GM23338 (cell line): ENCODE measurements at regions not wholly inside any gene's neighbourhood (a gene's known extent, or its start where the extent isn't known, plus 50 kb on each side); places are given as distances from the start of the nearest gene placed in this dataset.

Experiments
- CREB1 ChIP-seq: fragments of 250-450 bp; sonication (Bioruptor Pico); IDR thresholded peaks from 2 replicates; pipeline ENCODE4 v1.5.0; 2020; ENCODE audit warnings: low read depth, mild to moderate bottlenecking, moderate library complexity
- ETS1 ChIP-seq: IDR thresholded peaks from 2 replicates; pipeline ENCODE4 v1.6.1; 2016; ENCODE audit warnings: antibody characterized with exemption
- EZH2 ChIP-seq: fragments of 200-600 bp; sonication (generic); IDR thresholded peaks from one replicate; pipeline ENCODE4 v1.8.0; 2017; ENCODE audit warnings: antibody characterized with exemption, mild to moderate bottlenecking, low read depth; ENCODE audit not compliant: unreplicated experiment
- EZH2phosphoT487 ChIP-seq: fragments of 200-600 bp; sonication (generic); IDR thresholded peaks from one replicate; pipeline ENCODE4 v1.8.1; 2018; ENCODE audit warnings: antibody characterized with exemption; ENCODE audit not compliant: unreplicated experiment
- JUNB ChIP-seq: IDR thresholded peaks from one replicate; pipeline ENCODE4 v1.6.1; 2016; ENCODE audit warnings: antibody characterized with exemption; ENCODE audit not compliant: unreplicated experiment
- NANOG ChIP-seq: IDR thresholded peaks from 2 replicates; pipeline ENCODE4 v1.6.1; 2016; ENCODE audit warnings: antibody characterized with exemption, borderline replicate concordance
- POLR2AphosphoS5 ChIP-seq: IDR thresholded peaks from 2 replicates; pipeline ENCODE4 v1.6.1; 2016; ENCODE audit warnings: antibody characterized with exemption, low read depth
- REST ChIP-seq: IDR thresholded peaks from one replicate; pipeline ENCODE4 v1.6.1; 2018; ENCODE audit warnings: antibody characterized with exemption; ENCODE audit not compliant: unreplicated experiment
- STAT1 ChIP-seq: IDR thresholded peaks from one replicate; pipeline ENCODE4 v1.6.1; 2016; ENCODE audit warnings: antibody characterized with exemption; ENCODE audit not compliant: unreplicated experiment
- ZNF114 ChIP-seq: fragments of 250-450 bp; sonication (Bioruptor Pico); IDR thresholded peaks from 2 replicates; pipeline ENCODE4 v1.5.0; 2020; ENCODE audit warnings: mild to moderate bottlenecking, moderate library complexity
- ZNF331 ChIP-seq: fragments of 250-450 bp; sonication (Bioruptor Pico); IDR thresholded peaks from 2 replicates; pipeline ENCODE4 v1.5.0; 2020; ENCODE audit warnings: low read depth, mild to moderate bottlenecking, moderate library complexity
- ZNF462 ChIP-seq: fragments of 250-450 bp; sonication (Bioruptor Pico); IDR thresholded peaks from 2 replicates; pipeline ENCODE4 v1.5.0; 2020; ENCODE audit warnings: mild to moderate bottlenecking, moderate library complexity
- TF ChIP-seq, protein P1 (sequence below), 2 experiments: fragments of 200-600 bp in 1 of 2; sonication (generic) in 1 of 2; conservative IDR thresholded peaks; 2 replicates each; pipeline versions ENCODE4 v1.5.1 to v1.6.1; 2016 to 2017; ENCODE audit warnings: antibody characterized with exemption in 2 of 2, low read depth in 2 of 2, mild to moderate bottlenecking in 2 of 2, moderate library complexity in 1 of 2

GRCh38 chr7:112638675-112639400, 151.4 kb downstream of the TMEM168 start:
- TF ChIP-seq ETS1 (no peak), POLR2AphosphoS5 (no peak), EZH2phosphoT487 (no peak), EZH2 (no peak), JUNB (no peak), REST (no peak), CREB1 (CRISPR knock-in tag) (no peak), ZNF114 (CRISPR knock-in tag) (no peak), ZNF462 (CRISPR knock-in tag) (no peak), STAT1 (no peak), NANOG (no peak), ZNF331 (no peak)
- TF ChIP-seq, protein P1, sequence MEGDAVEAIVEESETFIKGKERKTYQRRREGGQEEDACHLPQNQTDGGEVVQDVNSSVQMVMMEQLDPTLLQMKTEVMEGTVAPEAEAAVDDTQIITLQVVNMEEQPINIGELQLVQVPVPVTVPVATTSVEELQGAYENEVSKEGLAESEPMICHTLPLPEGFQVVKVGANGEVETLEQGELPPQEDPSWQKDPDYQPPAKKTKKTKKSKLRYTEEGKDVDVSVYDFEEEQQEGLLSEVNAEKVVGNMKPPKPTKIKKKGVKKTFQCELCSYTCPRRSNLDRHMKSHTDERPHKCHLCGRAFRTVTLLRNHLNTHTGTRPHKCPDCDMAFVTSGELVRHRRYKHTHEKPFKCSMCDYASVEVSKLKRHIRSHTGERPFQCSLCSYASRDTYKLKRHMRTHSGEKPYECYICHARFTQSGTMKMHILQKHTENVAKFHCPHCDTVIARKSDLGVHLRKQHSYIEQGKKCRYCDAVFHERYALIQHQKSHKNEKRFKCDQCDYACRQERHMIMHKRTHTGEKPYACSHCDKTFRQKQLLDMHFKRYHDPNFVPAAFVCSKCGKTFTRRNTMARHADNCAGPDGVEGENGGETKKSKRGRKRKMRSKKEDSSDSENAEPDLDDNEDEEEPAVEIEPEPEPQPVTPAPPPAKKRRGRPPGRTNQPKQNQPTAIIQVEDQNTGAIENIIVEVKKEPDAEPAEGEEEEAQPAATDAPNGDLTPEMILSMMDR (conservative IDR thresholded peaks at IDR 0.05; ENCODE audit: low read depth in 2 of 2): no peak
